SU-DHL-6 (cell line): ENCODE measurements at regions not wholly inside any gene's neighbourhood (a gene's known extent, or its start where the extent isn't known, plus 50 kb on each side); places are given as distances from the start of the nearest gene placed in this dataset.

ENCODE experiments used
- CTCF ChIP-seq: fragments of 200-600 bp; sonication (generic); IDR thresholded peaks from one replicate; pipeline ENCODE4 v1.5.1; 2017; ENCODE audit warnings: antibody characterized with exemption, mild to moderate bottlenecking, low read length, moderate library complexity; ENCODE audit not compliant: insufficient read depth, poor library complexity, severe bottlenecking
- EZH2phosphoT487 ChIP-seq: fragments of 200-600 bp; sonication (generic), shearing (Covaris generic); conservative IDR thresholded peaks from 2 replicates; pipeline ENCODE4 v1.6.1; 2018; ENCODE audit warnings: mild to moderate bottlenecking, antibody characterized with exemption, low read length, moderate library complexity, mixed read lengths

GRCh38 chr17:59512844-59513385 lies 52.5 kb upstream of the DHX40 start:
- TF ChIP-seq CTCF, result no peak
- no peak for TF ChIP-seq EZH2phosphoT487
